ENCODE measurements at regions not wholly inside any gene's neighbourhood (a gene's known extent, or its start where the extent isn't known, plus 50 kb on each side); places are given as distances from the start of the nearest gene placed in this dataset.
"Not testable (repeated sequence)": the region's sequence is repeated elsewhere in the genome, so short reads cannot be mapped to it uniquely, and the experiment has no call there.

DNA sequence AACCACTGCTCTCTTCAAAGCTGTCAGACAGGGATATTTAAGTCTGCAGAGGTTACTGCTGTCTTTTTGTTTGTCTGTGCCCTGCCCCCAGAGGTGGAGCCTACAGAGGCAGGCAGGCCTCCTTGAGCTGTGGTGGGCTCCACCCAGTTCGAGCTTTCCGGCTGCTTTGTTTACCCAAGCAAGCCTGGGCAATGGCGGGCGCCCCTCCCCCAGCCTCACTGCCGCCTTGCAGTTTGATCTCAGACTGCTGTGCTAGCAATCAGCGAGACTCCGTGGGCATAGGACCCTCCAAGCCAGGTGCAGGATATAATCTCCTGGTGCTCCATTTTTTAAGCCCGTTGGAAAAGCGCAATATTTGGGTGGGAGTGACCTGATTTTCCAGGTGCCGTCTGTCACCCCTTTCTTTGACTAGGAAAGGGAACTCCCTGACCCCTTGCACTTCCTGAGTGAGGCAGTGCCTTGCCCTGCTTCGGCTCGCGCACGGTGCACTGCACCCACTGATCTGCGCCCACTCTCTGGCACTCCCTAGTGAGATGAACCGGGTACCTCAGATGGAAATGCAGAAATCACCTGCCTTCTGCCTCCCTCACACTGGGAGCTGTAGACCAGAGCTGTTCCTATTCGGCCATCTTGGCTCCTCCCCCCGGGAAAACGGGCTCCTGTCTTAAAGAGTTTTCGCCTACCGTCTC lies 758.3 kb upstream of the NXPH2 start:
- DNase-seq = not testable (repeated sequence)

DNA sequence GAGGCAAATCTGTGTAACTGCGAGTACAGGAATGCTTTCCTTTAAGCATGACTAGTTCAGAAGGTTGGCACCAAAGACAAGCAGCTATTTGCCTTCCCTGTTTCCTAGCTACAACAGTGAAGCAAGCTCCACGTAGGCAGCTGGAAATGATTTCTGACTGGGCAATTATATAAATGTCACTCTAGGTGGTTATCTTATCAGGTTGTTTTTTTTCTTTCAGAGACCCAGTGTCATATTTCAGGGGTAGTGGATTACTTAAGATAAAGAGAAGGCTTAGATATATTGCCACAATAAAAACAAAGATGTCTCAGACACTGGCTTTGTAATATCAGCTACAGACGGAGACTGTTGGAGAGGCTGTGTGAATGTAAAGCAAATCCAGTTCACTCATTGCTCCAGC lies 748.9 kb upstream of the NXPH2 start:
- DNase-seq = no peak

DNA sequence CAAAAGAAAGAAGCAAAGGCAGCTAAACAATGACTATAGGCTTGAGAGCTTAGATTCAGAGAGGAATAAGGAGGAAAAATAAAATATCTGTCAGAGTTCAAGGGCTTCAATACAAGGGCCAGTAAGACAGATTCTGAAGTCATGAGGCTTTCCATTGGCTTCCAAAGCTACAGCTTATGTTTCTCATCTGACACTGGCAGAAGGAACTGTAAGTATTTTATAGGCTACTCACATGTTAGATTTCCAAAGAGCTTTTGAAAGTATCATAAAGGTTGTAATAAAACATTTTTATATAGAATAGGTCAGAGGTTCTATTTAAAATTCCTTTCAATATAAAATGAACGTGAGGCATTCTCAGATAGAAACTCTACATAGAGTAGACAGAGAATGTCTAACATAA lies 746.6 kb upstream of the NXPH2 start:
- no peak for DNase-seq

DNA sequence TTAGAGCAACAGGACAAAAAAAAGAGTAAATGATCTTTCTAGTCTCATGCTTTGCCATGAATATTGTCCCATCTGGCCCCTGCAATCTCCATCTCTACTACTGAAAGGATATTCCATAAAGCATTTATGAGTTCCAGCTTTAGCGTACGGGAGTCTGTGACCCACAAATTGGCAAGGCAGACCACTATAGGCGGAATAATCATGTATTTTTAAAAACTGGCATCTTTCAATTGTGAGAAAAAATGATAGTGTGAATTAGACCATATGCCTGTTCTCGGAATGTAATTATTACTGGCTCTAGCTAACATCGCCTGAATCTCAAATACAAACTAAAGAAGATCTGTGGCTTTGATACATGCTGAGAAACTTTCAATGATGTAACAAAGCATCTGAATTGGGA lies 738.1 kb upstream of the NXPH2 start:
- DNase-seq = no peak

DNA sequence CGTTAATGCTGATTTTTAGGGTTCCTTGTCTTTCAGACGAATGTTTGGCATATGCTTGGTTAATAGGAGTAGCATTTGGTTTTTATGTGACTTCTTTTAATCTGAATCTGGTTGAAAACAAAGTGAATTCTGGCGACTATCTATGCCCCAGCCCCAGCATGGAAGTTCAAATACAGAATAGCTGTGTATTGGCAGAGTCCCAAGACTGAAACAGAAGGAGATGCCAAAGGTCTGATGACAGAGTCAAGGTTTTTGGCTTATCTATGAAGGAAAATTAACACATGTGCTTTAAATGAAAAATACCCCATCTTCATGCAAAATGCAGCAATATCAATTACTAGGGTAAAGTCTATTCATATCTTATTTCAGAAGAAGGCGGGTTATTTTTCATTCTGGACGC lies 734.8 kb upstream of the NXPH2 start:
- no peak for DNase-seq

DNA sequence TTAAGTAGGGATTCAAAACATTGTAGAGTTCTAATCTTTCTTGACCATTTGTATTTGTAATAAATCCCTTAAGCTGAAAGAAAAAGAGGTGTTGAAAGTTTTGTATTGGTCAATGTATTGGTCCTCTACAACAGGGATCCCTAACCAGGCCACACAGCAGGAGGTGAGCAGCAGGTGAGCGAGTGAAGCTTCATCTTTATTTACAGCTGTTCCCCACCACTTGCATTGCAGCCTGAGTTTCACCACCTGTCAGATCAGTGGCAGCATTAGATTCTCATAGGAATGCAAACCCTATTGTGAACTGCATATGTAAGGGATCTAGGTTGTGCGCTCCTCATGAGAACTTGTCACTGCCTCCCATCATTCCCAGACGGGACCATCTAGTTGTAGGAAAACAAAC lies 715.7 kb upstream of the NXPH2 start:
- DNase-seq = no peak

DNA sequence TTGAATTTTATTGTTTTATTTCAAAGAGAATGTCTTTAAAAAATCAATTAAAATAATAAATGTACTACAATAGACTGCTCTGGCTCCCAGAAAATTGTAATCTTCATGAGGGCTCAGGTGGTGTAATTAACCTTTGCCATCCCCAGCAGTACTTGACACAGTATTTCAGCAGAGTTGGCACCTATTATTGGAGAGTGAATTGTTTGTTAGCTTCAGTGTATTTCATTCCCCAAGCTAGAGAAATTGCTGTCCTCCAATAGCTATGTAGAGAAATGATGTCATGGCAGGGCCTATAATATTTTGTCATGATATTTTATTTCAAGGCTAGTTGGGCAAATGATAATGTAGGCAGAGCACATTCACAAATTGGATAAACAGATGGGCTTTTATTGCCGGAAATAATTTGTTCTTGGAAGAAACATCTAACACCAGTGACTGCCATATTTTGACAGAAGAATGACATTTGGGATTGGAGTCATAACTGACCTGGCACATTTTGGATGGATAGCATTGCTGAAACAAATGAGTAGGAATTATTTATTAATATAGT lies 712.0 kb upstream of the NXPH2 start:
- no peak for DNase-seq

DNA sequence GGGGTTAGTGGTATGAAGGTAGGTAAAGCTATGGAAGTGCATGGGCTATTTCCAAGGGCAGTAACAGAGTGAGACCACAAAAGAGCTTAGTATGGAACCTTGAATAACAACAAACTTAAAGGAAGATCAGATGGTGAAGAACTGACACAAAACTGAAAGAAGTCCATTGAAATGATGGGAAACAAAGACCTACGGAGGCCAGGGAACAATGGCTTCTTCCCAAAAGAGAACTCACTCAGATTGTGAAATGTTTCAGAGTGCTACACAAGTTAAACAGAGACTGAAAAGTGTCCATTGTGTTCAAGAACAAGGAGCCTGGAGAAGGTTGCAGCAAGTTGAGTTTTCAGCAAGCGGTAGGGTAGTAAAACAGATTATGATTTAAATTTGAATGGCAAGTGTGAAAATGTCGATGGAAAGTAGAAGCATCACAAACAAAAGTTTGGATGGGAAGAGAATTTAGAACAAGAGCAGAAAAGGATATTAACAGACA lies 700.0 kb upstream of the NXPH2 start:
- DNase-seq = no peak

DNA sequence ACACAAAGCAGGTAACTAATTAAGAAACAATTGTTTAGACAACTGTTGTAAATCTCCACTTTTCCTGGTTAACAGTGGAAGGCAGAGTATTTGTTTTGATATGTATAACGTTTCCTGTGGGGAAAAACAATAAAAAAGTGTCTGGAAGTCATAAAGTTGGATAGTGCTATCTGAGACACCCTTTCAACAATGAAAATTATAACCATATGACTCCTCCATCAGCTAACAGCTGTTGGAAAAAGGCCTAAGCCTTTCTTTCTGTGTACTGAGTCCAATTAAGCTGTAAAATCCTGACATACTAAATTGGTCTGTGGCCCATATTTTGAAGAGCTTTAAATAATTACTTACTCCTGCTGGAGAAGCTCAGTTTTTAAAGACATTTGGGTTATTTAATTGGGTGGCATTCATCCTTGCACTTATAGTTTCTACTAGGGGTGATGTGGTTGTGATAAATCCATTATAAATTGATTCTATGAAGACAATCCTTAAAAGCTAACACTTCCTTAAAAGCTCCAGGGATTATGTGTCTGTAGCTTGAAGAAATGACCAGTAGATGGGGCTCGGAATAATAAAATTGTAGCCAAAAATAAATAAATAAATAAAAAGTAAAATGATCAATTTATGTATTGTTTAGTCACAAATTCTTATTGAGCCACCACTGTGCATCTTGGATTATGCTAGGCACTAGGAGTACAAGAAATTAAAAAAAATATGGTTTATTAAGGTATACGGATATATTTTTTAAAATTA lies 698.1 kb upstream of the NXPH2 start:
- DNase-seq = no peak

DNA sequence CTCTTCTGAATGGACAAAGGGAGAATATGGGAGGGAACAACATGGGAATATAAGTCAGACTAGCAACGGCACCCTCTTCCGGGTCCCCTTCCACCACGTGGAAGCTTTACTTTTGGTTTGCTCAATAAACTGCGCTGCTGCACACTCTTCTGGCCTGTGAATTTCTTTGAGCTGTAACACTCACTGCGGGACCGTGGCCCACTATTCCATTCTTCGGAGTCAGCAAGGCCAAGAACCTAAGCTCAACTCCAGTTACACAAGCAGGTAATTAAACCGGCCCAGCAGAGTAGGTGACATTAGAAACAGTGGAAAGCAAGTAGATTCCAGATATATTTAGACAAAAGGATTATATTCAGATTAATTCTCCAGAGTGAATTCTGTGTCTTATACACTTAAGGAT lies 697.4 kb upstream of the NXPH2 start:
- DNase-seq = no peak

DNA sequence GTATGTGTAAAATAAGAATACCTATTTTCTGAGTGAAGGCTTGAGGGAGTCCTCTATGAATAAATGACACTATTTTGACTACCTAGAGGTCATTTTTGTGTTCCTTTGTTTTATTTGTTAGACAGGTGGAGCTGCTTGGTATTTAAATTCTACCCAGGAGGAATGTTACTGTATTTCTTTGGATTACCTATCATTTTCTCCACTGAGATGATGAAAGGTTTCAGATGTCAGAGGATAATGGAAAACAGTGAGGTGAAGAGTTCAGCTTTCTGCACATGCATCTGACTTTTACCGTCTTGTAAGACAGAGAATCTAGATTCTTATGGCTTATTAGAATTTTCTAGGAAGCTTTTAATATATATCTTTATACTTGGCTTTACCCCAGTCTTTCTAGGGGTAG lies 689.8 kb upstream of the NXPH2 start:
- no peak for DNase-seq

DNA sequence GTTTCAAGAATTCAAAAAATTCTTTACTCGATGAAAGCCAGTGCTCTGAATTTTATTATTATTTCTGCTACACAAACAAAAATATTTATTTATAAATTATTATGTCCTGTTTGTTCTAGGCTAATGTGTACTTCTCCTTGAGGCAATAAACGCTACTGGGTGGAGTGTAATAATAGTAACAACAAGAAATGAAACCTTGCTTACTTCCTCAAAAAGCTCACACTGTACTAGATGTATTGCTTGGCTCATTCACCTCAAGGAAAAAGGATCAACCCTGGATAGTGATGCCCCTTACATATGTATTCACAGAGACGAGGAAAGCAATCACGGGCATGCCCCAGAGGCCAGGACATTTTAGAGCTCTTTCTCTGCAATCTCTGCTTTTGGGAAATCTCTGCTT lies 685.6 kb upstream of the NXPH2 start:
- DNase-seq = no peak

DNA sequence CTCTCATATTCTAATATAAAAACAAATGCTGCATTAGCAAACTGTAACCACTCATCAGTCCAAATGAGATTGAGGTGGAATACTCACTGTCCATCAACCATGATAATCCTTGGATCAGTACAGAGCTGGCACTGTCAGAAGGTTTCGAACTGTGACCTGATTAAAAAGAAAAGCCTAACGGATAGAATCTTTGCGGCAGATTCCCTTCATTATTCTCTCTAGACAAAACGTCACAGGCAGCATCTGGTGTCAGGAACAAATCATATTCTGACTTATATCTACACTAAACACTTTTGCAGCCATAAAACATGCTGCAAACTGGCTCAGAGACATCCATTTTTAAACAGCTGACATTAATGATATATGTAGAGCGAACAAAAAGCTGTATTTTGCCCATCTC lies 677.7 kb upstream of the NXPH2 start:
- no peak for DNase-seq

DNA sequence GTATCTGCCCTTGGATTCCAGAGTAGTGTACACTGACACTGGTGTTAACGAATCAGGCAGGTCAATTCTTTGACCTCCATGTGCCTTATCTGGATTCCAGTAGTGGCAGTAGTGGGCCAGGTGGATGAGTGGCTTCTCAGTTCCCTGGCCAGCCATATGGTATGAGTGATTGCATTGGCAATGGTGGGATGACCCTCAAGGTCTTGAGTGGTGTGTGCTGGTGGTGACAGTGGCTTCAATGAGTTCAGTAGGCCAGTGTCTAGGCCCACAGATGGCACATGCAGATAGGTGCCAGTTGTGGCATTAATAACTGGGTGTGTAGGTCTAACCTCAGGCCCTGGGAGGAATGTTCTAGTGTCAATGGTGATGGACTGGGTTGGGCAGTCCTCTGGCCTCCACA lies 674.1 kb upstream of the NXPH2 start:
- DNase-seq = no peak

DNA sequence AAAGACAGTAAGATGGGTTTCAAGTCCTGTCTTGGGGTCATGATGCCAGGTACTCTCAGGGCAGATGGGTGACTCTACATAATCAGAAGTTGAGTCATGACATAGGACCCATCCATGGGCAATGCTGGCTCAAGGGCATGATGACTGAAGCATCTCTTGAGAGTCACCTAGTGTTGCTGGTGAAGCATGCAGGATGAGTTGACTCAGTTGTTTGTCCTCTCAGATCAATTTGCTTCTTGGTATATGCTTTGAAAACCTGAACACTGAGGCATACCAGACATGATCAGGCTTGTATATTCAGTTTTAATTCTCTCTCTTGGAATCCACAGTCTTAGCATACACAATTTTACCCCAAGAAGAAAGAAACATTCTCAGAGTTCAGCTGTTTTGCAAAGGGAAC lies 658.9 kb upstream of the NXPH2 start:
- DNase-seq = no peak

DNA sequence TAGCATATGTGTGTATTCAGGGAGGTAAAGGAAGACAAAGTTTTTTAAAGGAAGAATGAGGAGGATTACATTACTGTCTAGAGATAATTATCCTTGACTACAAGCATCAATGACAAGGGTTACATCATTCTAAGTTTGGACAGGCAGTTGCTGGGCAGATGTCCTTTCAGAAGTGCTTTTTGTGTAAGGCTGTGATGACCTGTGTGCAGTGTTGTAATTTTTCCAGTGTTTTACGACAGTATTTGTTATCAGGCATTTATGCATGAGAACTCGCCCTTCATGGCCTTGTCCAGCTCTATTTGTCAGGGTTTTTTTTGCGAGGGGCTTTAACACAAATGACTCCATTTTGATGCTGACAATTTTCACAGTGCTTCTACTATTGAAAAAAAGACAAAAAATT lies 658.3 kb upstream of the NXPH2 start:
- peak; percentile 6 for DNase-seq

DNA sequence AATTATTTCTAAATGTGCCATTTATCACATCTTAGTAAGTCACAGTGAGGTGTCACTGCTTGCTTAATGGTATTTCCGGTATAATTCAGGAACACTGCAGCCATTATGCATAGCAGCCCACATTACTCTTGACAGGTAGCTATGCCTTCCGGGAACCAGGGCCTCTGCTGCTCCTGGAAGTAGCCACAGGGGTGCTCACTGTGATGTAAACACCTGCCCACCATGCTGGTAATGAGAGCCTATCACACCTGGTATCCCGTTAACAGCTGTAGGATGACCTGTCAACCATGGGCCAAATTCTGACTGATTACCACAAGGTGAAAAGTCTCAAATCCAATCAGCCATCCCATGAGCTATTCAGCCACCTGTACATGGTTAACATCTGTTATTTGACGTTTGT lies 647.0 kb upstream of the NXPH2 start:
- DNase-seq = no peak

DNA sequence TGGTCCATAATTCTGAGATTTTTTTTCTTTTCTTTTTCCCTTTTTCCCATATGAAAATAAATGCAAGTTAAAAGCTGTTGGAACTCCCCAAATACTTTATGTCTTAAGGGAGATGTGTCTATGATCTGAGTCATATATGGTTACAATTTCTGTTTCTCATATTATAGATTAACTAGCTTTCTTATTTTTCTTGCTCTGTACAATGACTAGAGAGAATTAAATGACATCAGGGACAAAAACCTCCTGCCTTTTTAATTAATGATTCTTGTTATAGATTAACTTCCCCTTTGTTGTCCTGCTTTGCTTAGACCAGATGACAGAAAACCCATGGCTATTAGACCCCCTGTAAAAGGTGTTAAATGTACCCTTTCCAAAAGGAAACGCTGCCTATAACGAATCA lies 643.9 kb upstream of the NXPH2 start:
- DNase-seq = no peak

DNA sequence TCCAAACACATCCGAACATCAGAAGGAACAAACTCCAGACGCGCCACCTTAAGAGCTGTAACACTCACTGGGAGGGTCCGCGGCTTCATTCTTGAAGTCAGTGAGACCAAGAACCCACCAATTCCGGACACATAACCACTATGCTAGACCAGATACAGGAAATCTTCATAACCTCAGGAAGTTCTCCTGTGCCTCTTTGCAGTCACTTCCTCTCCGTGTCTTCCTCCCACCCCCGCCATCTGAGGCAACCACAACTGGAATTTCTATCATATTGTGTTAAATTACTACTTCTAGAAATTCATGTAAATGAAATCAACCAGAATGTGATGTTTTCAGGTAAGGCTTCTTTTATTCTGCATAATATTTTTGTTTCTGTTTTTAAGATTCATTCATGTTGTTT lies 631.0 kb upstream of the NXPH2 start:
- no peak for DNase-seq

DNA sequence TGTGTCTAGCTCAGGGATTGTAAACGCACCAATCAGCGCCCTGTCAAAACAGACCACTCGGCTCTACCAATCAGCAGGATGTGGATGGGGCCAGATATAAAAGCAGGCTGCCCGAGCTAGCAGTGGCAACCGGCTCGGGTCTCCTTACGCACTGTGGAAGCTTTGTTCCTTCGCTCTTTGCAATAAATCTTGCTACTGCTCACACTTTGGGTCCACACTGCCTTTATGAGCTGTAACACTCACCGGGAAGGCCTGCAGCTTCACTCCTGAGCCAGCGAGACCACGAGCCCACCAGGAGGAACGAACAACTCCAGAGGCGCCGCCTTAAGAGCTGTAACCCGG lies 630.6 kb upstream of the NXPH2 start:
- not testable (repeated sequence) for DNase-seq

DNA sequence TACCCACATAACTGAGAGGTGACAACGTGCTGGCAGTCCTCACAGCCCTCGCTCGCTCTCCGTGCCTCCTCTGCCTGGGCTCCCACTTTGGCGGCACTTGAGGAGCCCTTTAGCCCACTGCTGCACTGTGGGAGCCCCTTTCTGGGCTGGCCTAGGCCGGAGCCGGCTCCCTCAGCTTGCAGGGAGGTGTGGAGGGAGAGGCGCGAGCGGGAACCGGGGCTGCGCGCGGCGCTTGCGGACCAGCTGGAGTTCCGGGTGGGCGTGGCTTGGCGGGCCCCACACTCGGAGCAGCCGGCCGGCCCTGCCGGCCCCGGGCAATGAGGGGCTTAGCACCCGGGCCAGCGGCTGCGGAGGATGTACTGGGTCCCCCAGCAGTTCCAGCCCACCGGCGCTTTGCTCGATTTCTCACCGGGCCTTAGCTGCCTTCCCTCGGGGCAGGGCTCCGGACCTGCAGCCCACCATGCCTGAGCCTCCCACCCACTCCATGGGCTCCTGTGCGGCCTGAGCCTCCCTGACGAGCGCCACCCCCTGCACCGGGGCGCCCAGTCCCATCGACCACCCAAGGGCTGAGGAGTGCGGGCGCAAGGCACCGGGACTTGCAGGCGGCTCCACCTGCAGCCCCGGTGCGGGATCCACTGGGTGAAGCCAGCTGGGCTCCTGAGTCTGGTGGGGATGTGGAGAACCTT lies 630.1 kb upstream of the NXPH2 start:
- DNase-seq = not testable (repeated sequence)

DNA sequence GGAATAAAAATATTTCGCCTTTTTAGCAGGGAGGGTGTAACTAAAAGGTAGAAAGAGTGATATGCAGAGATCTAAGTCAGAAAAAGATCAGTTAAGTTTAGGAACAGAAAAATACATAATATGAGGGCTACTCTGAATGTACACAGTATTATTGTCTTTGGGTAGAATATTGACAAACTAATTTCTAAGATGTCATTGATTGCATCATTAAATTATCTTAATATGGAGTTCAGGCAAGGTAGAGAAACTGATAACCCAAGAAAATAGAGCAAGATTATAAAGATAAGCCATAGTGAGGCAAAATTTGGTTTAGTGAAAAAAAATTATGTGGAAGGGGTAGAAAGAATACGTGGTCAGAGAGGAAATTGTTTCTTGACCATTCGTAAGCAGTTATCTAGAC lies 629.0 kb upstream of the NXPH2 start:
- DNase-seq = no peak

DNA sequence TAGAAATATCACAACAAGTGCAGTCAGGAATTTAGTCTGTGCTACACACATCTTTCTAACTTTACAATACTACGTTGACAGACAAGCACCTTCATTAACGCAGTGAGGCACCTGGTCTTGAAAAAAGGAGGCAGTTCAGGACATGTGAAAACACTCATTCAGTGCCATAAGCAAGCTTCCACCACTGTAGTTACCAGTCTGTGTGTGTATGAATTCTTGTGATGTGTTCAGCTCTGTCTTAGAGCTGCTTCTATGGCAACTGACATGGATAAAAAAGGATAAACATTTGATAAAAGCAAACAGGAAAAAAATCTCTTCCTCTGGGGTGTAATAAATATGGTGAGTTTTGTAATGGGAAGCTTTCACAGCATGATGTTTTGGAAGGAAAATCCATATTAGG lies 623.8 kb upstream of the NXPH2 start:
- DNase-seq = no peak

DNA sequence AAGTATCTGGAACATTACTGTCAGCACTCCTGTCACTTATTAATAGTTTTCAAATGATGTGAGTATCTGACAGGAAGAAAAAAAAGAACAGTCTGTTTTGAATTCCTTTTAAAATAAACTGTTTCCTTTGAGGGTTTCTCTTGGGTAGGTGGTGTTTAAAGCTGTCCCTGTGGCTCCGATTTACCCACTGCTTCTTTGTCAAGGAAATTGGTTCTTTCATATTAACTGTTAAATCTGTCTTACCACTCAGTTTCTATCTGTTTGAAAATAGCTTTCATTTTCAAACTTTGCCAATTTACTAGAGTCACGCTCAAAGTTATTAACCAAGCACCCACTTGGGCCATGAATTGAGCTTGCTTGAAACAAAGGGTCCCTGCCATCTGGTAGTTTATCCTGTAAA lies 614.6 kb upstream of the NXPH2 start:
- DNase-seq = no peak
